RWPE1 (cell line): ENCODE measurements at regions not wholly inside any gene's neighbourhood (a gene's known extent, or its start where the extent isn't known, plus 50 kb on each side); places are given as distances from the start of the nearest gene placed in this dataset.
A peak's percentile ranks its signal among the peaks of the same experiment; 100 is the strongest.

ENCODE experiments used
- CTCF ChIA-PET: fragments of 350-600 bp; sonication (Branson Sonifier 250); formaldehyde crosslinking; extraction: SDS; loops from one replicate; lab custom pipeline; 2021; lab: Yijun Ruan, JAX
- POLR2A ChIA-PET: fragments of 400-600 bp; formaldehyde crosslinking; extraction: SDS; loops from one replicate; lab custom pipeline; 2020; ENCODE audit warnings: antibody characterized with exemption; ENCODE audit not compliant: low non-redundant PET; lab: Yijun Ruan, JAX
- DNase-seq: peaks from one replicate; pipeline ENCODE4 v3.0.0; 2012; ENCODE audit warnings: low spot score
- H3K27ac ChIP-seq: fragments of 450-650 bp; 2 replicates; pipeline ENCODE4 v1.5.1; 2017
- TF ChIP-seq, protein P1 (sequence below): fragments of 450-650 bp; conservative IDR thresholded peaks from 2 replicates; pipeline ENCODE4 v1.5.1; 2017; ENCODE audit warnings: low read depth, mild to moderate bottlenecking

GRCh38 chr7:106957766-106958165 is 86.7 kb upstream of the PRKAR2B start:
- TF ChIP-seq, protein P1, sequence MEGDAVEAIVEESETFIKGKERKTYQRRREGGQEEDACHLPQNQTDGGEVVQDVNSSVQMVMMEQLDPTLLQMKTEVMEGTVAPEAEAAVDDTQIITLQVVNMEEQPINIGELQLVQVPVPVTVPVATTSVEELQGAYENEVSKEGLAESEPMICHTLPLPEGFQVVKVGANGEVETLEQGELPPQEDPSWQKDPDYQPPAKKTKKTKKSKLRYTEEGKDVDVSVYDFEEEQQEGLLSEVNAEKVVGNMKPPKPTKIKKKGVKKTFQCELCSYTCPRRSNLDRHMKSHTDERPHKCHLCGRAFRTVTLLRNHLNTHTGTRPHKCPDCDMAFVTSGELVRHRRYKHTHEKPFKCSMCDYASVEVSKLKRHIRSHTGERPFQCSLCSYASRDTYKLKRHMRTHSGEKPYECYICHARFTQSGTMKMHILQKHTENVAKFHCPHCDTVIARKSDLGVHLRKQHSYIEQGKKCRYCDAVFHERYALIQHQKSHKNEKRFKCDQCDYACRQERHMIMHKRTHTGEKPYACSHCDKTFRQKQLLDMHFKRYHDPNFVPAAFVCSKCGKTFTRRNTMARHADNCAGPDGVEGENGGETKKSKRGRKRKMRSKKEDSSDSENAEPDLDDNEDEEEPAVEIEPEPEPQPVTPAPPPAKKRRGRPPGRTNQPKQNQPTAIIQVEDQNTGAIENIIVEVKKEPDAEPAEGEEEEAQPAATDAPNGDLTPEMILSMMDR = no peak
- CTCF ChIA-PET = no interaction called here
- POLR2A ChIA-PET = no interaction called here
- peak; percentile 7 for DNase-seq
- no peak overlapping the region for H3K27ac ChIP-seq

DNA sequence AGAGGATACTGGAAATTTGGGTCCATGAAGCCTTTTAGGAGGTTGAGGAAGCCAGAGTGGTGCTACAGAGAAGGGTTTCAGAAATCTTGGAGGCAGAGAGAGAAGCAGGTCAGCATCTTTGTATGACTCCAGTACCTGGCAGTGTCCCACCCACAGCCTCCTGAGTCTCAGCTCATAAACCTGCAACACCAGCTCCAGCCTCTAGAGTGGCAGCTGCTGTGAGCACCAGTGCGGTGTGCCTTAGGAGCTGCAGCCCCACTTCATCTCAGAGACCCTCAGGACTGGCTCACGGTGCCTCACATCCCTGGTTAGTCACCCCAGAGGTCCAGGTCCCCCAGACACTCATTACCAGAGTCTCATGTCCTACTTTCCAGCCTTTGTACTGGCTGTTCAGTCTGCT is 84.8 kb upstream of the PRKAR2B start:
- TF ChIP-seq, protein P1 = no peak
- DNase-seq = no peak
- ChIA-PET POLR2A (no interaction called here), CTCF (interaction anchor here (0.7 kb wide), 1 partner anchor 1286 kb away, joined by 3 read pairs; no protein-coding TSS in a partner anchor)
- H3K27ac ChIP-seq = no peak overlapping the region

DNA sequence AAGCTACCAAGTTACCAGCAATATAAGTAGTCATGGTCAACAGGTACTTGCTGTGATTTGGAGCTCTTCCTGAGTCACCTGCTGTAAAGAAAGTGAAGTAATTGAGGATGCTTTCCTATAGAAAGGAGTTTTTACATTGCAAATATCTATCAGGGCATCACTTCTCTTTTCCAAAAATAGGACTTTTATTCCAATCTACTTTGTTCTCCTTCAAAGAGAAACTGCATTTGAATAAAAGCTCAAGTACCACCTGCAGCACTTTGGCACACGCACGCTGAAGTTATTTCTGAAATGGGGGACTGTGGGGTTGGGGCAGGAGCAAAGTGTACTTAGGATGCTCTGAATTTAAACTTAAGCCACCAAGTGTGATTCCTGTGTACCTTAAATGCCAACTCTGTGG is 81.8 kb upstream of the PRKAR2B start:
- no peak overlapping the region for H3K27ac ChIP-seq
- POLR2A ChIA-PET = no interaction called here
- no peak for DNase-seq
- TF ChIP-seq, protein P1 = no peak
- CTCF ChIA-PET = no interaction called here

GRCh38 chr7:106964466-106964865 is 80.0 kb upstream of the PRKAR2B start:
- ChIA-PET POLR2A (no interaction called here), CTCF (no interaction called here)
- TF ChIP-seq, protein P1 = no peak
- DNase-seq = no peak
- H3K27ac ChIP-seq = no peak overlapping the region

GRCh38 chr7:106965108-106965507 is 79.4 kb upstream of the PRKAR2B start:
- ChIA-PET POLR2A (no interaction called here), CTCF (no interaction called here)
- DNase-seq = no peak
- TF ChIP-seq, protein P1 = no peak
- no peak overlapping the region for H3K27ac ChIP-seq

GRCh38 chr7:106966121-106966520 is 78.4 kb upstream of the PRKAR2B start:
- ChIA-PET POLR2A (no interaction called here), CTCF (no interaction called here)
- DNase-seq = no peak
- TF ChIP-seq, protein P1 = no peak
- H3K27ac ChIP-seq = no peak overlapping the region

DNA sequence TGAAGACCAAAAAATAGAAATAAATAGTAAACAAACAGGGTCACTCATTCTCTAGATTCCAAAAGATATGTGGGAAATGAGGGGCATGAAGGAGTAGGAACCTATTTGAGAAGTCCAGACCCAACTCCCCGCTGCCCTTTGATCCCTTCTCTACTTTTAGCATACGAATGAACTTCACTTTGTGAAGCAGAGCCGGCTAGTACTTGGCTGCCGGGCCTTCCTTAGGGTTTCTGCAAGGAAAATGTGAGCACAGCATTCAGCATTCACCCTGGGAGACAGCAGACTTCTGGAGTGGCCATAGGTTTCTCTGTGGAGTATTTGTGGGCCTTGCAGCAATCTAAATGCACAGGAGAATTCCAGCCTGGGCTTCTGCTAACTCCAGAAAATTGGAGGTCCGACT is 76.3 kb upstream of the PRKAR2B start:
- ChIA-PET POLR2A (no interaction called here), CTCF (no interaction called here)
- TF ChIP-seq, protein P1 = no peak
- H3K27ac ChIP-seq = no peak overlapping the region
- DNase-seq = no peak
